Heart left ventricle (tissue), 13 donors: ENCODE measurements at regions not wholly inside any gene's neighbourhood (a gene's known extent, or its start where the extent isn't known, plus 50 kb on each side); places are given as distances from the start of the nearest gene placed in this dataset.

Experiments
- CTCF ChIP-seq, 12 donors: fragments of 200-600 bp; sonication (generic) in 4 of 12; IDR thresholded peaks; one replicate each; pipeline versions ENCODE4 v1.5.0 to v1.8.0; 2018 to 2022; ENCODE audit warnings: antibody characterized with exemption in 12 of 12, mild to moderate bottlenecking in 5 of 12
- POLR2A ChIP-seq, 2 donors: fragments of 450-650 bp; IDR thresholded peaks; one replicate each; pipeline ENCODE4 v1.6.1; 2017; ENCODE audit warnings: antibody characterized with exemption in 2 of 2, mild to moderate bottlenecking in 2 of 2, moderate library complexity in 2 of 2
- donor health status: ischemic (EF 13 %, LVEDD 7.1; RV severe dilation, severe dysfunction).
- donor health status: DM: no; HTN: yes; CAD: no.
- donor health status: DM: no; HTN: no; CAD: no.
- donor health status: ischemic (EF 25% LVEDD 6.9; RV normal size, moderate dysfunction).
- donor health status: ischemic (EF 25% LVEDD 5.7; RV mildly dilated, moderate dysfunction).
- donor health status: ischemic (EF 35%, LVEDD 5.7; RV mildly dilated, moderate dysfunction).
- donor health status: nonischemic (EF 11% LVEDD 7.7; RV severe dilation, severe dysfunction).
- donor health status: DM: yes; HTN: yes; CAD: no.
- donor health status: PGD.
- donor health status: ischemic (EF 29% LVEDD 5.4; RV normal size, mild dysfunction).
- donor health status: nonischemic (EF 23%, LVEDD 6.1; RV moderate dilation, normal function).

- no peak for TF ChIP-seq CTCF (IDR thresholded peaks at IDR 0.05)
- no peak for TF ChIP-seq POLR2A (IDR thresholded peaks at IDR 0.05)
Measured at GRCh38 chr2:59691518-59692190, 861.8 kb downstream of the BCL11A start.
